ENCODE measurements at regions not wholly inside any gene's neighbourhood (a gene's known extent, or its start where the extent isn't known, plus 50 kb on each side); places are given as distances from the start of the nearest gene placed in this dataset.

- DNase-seq (ENCODE audit: low read depth in 2 of 2) = no peak
Observed at GRCh38 chr4:157885811-157886210, 287.0 kb downstream of the GASK1B start.

- DNase-seq (ENCODE audit: low read depth in 2 of 2) = no peak
Observed at GRCh38 chr4:157882901-157883300, 289.9 kb downstream of the GASK1B start.

- no peak for DNase-seq (ENCODE audit: low read depth in 2 of 2)
Observed at GRCh38 chr4:157880761-157881160, 292.1 kb downstream of the GASK1B start.

GRCh38 chr4:157854819-157855218, 318.0 kb downstream of the GASK1B start:
- DNase-seq (ENCODE audit: low read depth in 2 of 2) = no peak

GRCh38 chr4:157840648-157841047, 332.2 kb downstream of the GASK1B start:
- DNase-seq (ENCODE audit: low read depth in 2 of 2) = no peak

- no peak for DNase-seq (ENCODE audit: low read depth in 2 of 2)
Observed at GRCh38 chr4:157840034-157840433, 332.8 kb downstream of the GASK1B start.

GRCh38 chr4:157838366-157838765, 334.5 kb downstream of the GASK1B start:
- DNase-seq (ENCODE audit: low read depth in 2 of 2) = no peak

- DNase-seq (ENCODE audit: low read depth in 2 of 2) = no peak
Observed at GRCh38 chr4:157837071-157837703, 335.6 kb downstream of the GASK1B start.

GRCh38 chr4:157832596-157832995, 340.2 kb downstream of the GASK1B start:
- DNase-seq (ENCODE audit: low read depth in 2 of 2) = no peak

GRCh38 chr4:157824021-157824420, 348.8 kb downstream of the GASK1B start:
- DNase-seq (ENCODE audit: low read depth in 2 of 2) = no peak

GRCh38 chr4:157821814-157822213, 351.0 kb downstream of the GASK1B start:
- no peak for DNase-seq (ENCODE audit: low read depth in 2 of 2)

- no peak for DNase-seq (ENCODE audit: low read depth in 2 of 2)
Observed at GRCh38 chr4:157819693-157820464, 352.9 kb downstream of the GASK1B start.

- DNase-seq (ENCODE audit: low read depth in 2 of 2) = no peak
Observed at GRCh38 chr4:157818946-157819692, 353.7 kb downstream of the GASK1B start.

- DNase-seq (ENCODE audit: low read depth in 2 of 2) = no peak
Observed at GRCh38 chr4:157810137-157810774, 362.6 kb downstream of the GASK1B start.

GRCh38 chr4:157808796-157809383, 363.9 kb downstream of the GASK1B start:
- DNase-seq (ENCODE audit: low read depth in 2 of 2) = no peak

GRCh38 chr4:157806184-157806583, 366.6 kb downstream of the GASK1B start:
- no peak for DNase-seq (ENCODE audit: low read depth in 2 of 2)

GRCh38 chr4:157804986-157805385, 367.8 kb downstream of the GASK1B start:
- DNase-seq (ENCODE audit: low read depth in 2 of 2) = no peak

- DNase-seq (ENCODE audit: low read depth in 2 of 2) = no peak
Observed at GRCh38 chr4:157803845-157804521, 368.8 kb downstream of the GASK1B start.

- DNase-seq (ENCODE audit: low read depth in 2 of 2) = no peak
Observed at GRCh38 chr4:157803421-157803820, 369.4 kb downstream of the GASK1B start.

- DNase-seq (ENCODE audit: low read depth in 2 of 2) = no peak
Observed at GRCh38 chr4:157795495-157795894, 377.3 kb downstream of the GASK1B start.

- DNase-seq (ENCODE audit: low read depth in 2 of 2) = no peak
Observed at GRCh38 chr4:157792716-157793115, 380.1 kb downstream of the GASK1B start.

Data from activated CD4-positive, alpha-beta T cell treated with anti-CD3 and anti-CD28 coated beads for 24 hours (primary cell).